ENCODE measurements at regions not wholly inside any gene's neighbourhood (a gene's known extent, or its start where the extent isn't known, plus 50 kb on each side); places are given as distances from the start of the nearest gene placed in this dataset.

DNA sequence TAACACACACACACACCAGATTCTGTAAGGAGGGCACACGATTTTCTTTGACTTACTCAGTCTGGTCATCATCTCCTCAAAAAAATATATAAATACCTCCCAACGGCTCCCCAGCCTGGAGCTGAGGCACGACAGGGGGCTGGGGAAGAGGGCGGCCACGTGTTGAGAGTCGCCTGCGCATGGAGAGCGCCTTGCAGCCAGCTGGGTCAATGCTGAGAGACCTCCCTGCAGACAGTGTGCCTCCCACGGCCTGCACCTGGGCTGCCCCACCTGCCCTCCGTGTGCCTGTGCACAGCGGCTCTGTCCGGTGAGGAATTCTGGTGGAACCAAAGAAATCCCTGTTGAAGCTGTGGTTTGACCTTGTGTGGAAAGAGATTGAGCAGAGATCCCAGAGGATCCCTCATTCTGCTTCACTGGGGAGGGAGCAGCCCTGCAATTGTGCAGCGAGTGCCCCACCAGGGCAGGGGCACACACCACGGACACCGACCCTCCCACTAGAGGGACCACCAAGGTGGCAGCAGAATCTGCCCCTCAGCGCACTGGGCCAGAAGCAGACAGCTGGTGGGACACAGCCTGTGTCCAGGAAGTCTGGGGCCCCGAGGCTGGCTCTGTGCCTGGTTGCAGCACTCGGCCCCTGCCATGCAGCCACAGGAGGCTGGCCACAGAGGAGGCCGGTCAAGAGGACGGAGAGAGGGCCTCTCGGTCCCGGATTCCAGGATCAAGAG, 150.5 kb upstream of the PPP2R2D start:
- CTCF ChIA-PET = no interaction called here
- no peak for DNase-seq
- H3K9me3 Mint-ChIP-seq (ENCODE audit: low read depth, unreplicated experiment) = no peaks in the 10 kb centered on the region
- H3K27ac Mint-ChIP-seq (ENCODE audit: unreplicated experiment) = no peak overlapping the region
- peaks cover 13% of the 10 kb centered on the region for H3K27me3 Mint-ChIP-seq (ENCODE audit: unreplicated experiment)
- intact Hi-C loops (cut with micrococcal nuclease; ENCODE audit: unreplicated experiment) = no loop called here
- BruUV-seq (replicated peaks) = no TSS peak
- H3K4me1 Mint-ChIP-seq (ENCODE audit: low read depth, unreplicated experiment) = peaks cover 28% of the 10 kb centered on the region
- H3K36me3 Mint-ChIP-seq (ENCODE audit: insufficient read depth, unreplicated experiment) = peaks cover 4% of the 10 kb centered on the region
- no peak overlapping the region for H3K4me3 Mint-ChIP-seq (ENCODE audit: low read depth, unreplicated experiment)
- TF ChIP-seq, protein P1, sequence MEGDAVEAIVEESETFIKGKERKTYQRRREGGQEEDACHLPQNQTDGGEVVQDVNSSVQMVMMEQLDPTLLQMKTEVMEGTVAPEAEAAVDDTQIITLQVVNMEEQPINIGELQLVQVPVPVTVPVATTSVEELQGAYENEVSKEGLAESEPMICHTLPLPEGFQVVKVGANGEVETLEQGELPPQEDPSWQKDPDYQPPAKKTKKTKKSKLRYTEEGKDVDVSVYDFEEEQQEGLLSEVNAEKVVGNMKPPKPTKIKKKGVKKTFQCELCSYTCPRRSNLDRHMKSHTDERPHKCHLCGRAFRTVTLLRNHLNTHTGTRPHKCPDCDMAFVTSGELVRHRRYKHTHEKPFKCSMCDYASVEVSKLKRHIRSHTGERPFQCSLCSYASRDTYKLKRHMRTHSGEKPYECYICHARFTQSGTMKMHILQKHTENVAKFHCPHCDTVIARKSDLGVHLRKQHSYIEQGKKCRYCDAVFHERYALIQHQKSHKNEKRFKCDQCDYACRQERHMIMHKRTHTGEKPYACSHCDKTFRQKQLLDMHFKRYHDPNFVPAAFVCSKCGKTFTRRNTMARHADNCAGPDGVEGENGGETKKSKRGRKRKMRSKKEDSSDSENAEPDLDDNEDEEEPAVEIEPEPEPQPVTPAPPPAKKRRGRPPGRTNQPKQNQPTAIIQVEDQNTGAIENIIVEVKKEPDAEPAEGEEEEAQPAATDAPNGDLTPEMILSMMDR (IDR thresholded peaks at IDR 0.05; ENCODE audit: unreplicated experiment) = no peak

DNA sequence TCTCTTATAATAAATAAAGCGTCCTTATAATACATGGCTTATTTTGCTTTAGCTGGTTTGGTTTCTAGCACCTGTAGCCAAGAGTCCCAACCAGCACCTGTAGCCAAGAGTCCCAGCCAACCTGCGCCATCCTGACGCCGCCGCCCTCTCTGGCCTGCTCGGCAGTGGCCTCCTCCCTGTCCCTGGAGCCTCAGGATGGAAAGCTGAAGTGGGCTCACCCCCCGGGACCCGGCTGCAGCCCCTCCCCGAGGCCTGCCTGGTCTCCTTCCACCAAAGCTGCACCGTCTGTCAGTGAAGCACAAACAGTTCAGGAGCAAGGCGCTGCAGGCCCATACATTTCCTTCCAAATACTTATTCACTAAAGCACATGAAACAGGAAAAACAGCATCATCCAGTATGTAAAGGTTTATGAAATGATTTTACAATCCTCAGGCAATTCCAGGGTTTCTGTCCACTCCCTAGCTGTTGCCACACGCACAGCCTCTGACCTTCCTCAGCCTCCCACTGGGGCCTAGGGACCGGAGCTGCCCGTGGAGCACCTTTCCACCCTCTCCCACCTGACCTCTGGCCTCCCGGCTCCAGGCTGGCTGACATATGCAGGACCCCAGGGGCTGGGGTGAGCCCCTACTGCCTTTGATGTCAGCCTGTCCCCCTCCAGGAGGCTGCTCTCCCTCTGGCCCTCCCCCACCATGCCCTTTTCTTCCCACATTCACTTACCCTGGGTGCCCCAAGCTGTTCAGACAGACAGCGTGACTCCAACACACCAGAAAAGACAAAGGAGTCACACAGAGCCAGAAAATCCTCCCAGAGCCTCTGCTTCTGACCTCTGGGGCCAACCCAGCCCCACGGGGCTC, 149.6 kb upstream of the PPP2R2D start:
- Mint-ChIP-seq H3K9me3 (ENCODE audit: low read depth, unreplicated experiment) (no peaks in the 10 kb centered on the region), H3K27me3 (ENCODE audit: unreplicated experiment) (peaks cover 9% of the 10 kb centered on the region), H3K27ac (ENCODE audit: unreplicated experiment) (peak overlapping the region; percentile 50), H3K36me3 (ENCODE audit: insufficient read depth, unreplicated experiment) (peaks cover 4% of the 10 kb centered on the region), H3K4me1 (ENCODE audit: low read depth, unreplicated experiment) (peaks cover 32% of the 10 kb centered on the region), H3K4me3 (ENCODE audit: low read depth, unreplicated experiment) (peak overlapping the region; percentile 46)
- intact Hi-C loops (cut with micrococcal nuclease; ENCODE audit: unreplicated experiment) = no loop called here
- TF ChIP-seq, protein P1 (IDR thresholded peaks at IDR 0.05; ENCODE audit: unreplicated experiment) = no peak
- CTCF ChIA-PET = no interaction called here
- no peak for DNase-seq
- no TSS peak for BruUV-seq (replicated peaks)

DNA sequence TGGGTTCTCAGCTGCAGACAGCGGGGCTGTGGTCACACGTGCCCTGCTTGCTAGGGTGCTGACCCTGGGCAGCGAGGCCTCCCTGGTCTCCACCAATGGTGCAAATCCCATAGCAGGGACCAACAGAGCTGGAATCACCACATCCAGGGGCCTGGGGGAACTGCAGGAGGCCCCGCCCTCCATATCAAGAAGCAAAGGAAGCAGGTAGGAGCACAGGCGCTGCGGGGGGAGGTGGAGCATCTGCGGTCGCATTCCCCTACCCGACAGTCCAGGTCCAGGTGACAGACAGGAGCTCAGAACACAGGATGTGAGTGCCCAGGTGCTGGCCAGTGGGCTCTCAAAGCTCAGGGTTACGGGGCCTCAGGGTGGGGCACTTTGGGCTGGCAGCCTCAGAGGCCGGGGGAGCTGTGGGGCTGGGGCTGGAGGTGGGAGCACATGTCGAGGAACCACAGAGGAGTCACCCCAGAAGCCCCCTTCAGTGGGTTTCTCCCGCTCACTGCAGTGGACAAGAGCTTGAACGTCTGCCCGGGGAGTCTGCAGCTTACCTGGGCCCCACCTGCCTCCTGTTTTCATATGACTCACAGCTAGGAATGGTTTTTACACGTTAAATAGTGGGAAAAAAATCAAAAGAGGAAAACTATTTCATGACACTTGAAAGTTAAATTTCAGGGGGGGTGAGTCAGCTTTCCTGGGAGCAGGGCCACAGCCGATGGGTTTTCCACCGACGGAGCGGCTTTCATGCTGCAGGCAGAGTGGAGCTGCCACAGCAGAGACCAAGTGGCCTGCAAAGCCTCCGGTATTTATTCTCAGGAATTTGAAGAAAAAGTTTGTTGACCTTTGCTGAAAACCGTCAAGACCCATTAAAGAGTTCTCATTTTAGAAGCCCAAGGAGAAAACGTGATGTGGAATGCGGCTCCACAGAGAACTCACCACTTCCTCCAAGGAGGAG, 148.7 kb upstream of the PPP2R2D start:
- intact Hi-C loops (cut with micrococcal nuclease; ENCODE audit: unreplicated experiment) = no loop called here
- peak overlapping the region; percentile 50 for H3K27ac Mint-ChIP-seq (ENCODE audit: unreplicated experiment)
- peak; percentile 18 for DNase-seq
- peaks cover 9% of the 10 kb centered on the region for H3K27me3 Mint-ChIP-seq (ENCODE audit: unreplicated experiment)
- TF ChIP-seq, protein P1 (IDR thresholded peaks at IDR 0.05; ENCODE audit: unreplicated experiment) = no peak
- BruUV-seq (replicated peaks) = no TSS peak
- no peaks in the 10 kb centered on the region for H3K9me3 Mint-ChIP-seq (ENCODE audit: low read depth, unreplicated experiment)
- H3K4me1 Mint-ChIP-seq (ENCODE audit: low read depth, unreplicated experiment) = peaks cover 32% of the 10 kb centered on the region
- H3K4me3 Mint-ChIP-seq (ENCODE audit: low read depth, unreplicated experiment) = peak overlapping the region; percentile 46
- H3K36me3 Mint-ChIP-seq (ENCODE audit: insufficient read depth, unreplicated experiment) = peaks cover 4% of the 10 kb centered on the region
- CTCF ChIA-PET = no interaction called here

DNA sequence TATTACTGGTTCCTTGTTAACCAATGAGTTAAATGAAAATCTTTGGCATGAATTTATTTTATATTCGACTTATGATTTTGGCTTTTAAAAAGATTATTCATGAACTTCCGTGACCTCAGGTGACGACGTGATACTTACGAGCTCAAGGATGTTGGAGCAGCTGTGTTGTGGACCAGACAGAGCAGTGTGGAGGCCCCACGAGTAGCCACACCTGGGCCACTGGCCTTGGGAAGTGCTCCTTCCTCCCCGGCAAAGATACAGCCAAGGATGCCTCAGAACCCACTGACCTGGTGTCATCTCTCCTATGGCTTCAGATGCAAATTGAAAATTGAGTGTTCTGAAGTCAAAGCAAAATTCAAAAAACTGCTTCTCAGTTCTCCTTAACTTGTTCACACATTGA, 147.5 kb upstream of the PPP2R2D start:
- no peak for DNase-seq
- H3K27ac Mint-ChIP-seq (ENCODE audit: unreplicated experiment) = no peak overlapping the region
- H3K4me3 Mint-ChIP-seq (ENCODE audit: low read depth, unreplicated experiment) = no peak overlapping the region
- TF ChIP-seq, protein P1 (IDR thresholded peaks at IDR 0.05; ENCODE audit: unreplicated experiment) = no peak
- intact Hi-C loops (cut with micrococcal nuclease; ENCODE audit: unreplicated experiment) = no loop called here
- CTCF ChIA-PET = no interaction called here
- H3K4me1 Mint-ChIP-seq (ENCODE audit: low read depth, unreplicated experiment) = peaks cover 30% of the 10 kb centered on the region
- H3K27me3 Mint-ChIP-seq (ENCODE audit: unreplicated experiment) = peaks cover 9% of the 10 kb centered on the region
- BruUV-seq (replicated peaks) = no TSS peak
- H3K36me3 Mint-ChIP-seq (ENCODE audit: insufficient read depth, unreplicated experiment) = peaks cover 4% of the 10 kb centered on the region
- H3K9me3 Mint-ChIP-seq (ENCODE audit: low read depth, unreplicated experiment) = no peaks in the 10 kb centered on the region

All from Calu3 (cell line).